ENCODE measurements at regions not wholly inside any gene's neighbourhood (a gene's known extent, or its start where the extent isn't known, plus 50 kb on each side); places are given as distances from the start of the nearest gene placed in this dataset.

GRCh38 chr11:92845390-92845789, 124.1 kb upstream of the MTNR1B start (continued):
- no peak for TF ChIP-seq ZBTB37 (CRISPR knock-in tag; IDR thresholded peaks at IDR 0.05)
- no peak for TF ChIP-seq KLF15 (CRISPR knock-in tag; IDR thresholded peaks at IDR 0.05; ENCODE audit: borderline replicate concordance)
- TF ChIP-seq POLR2AphosphoS5 (IDR thresholded peaks at IDR 0.05; ENCODE audit: low read depth, low read length), result no peak

DNA sequence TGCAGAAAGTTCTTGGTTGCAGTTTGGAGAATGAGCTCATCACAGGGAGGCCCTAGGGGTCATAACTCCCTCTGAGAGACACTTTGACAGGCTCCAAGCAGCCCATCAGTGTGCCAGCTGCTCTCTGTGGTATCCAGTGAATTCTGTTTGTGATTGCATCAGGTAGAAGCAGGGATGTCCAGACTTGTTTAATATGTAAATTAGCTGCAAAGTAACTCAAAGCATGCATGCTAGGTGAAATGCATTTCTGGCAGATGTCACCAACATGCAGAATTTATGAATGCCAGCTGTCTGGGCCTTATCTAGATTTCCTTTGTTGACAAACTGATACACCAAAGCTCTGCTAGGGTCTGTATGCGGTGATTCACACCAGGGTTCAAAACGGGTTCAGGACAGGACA, 123.6 kb upstream of the MTNR1B start:
- H3K4me2 ChIP-seq (ENCODE audit: low read depth, low read length), result no peak overlapping the region
- no peak overlapping the region for H2AFZ ChIP-seq (ENCODE audit: low read length)
- no peaks in the 10 kb centered on the region for H3K27me3 ChIP-seq (ENCODE audit: control insufficient read depth in 1 of 2, insufficient read depth in 2 of 2, low read length in 2 of 2)
- WGBS (ENCODE audit: low lambda C conversion rate), result 0% methylated on average over 1 of the region's 2 CpGs
- H3K9me3 ChIP-seq (ENCODE audit: low read length), result no peaks in the 10 kb centered on the region
- no peak overlapping the region for H3K9ac ChIP-seq (ENCODE audit: insufficient read depth, low read depth, low read length)
- H3K4me1 ChIP-seq (ENCODE audit: insufficient read depth, low read length), result peaks cover 6% of the 10 kb centered on the region; the same call in 1 of the 2 replicates
- in situ Hi-C loops (cut with HindIII; ENCODE audit: extremely low pct_ligation_motif_present, low pct_unique_long_range_greater_than_20kb), result no loop called here
- ATAC-seq, result no peak; the same call in 2 of the 3 replicates
- no peak overlapping the region for H3K4me3 ChIP-seq (replicated peaks in 1 of 3; ENCODE audit: insufficient read depth in 1 of 3, low read depth in 2 of 3, low read length in 3 of 3)
- H3K36me3 ChIP-seq (replicated peaks in 1 of 2; ENCODE audit: control insufficient read depth in 1 of 2, insufficient read depth in 2 of 2, low read length in 2 of 2), result no peaks in the 10 kb centered on the region
- DNase-seq (ENCODE audit: low spot score), result no peak
- CTCF ChIA-PET (ENCODE audit: low intra/inter-chr PET ratio, low total read pairs), result no interaction called here
- no peak overlapping the region for H3K27ac ChIP-seq (ENCODE audit: extremely low read length, insufficient read depth, low read length)
- H3K79me2 ChIP-seq (ENCODE audit: insufficient read depth, low read length), result no peaks in the 10 kb centered on the region
- H4K20me1 ChIP-seq (ENCODE audit: insufficient read depth, low read length), result no peaks in the 10 kb centered on the region
- FAIRE-seq, result no peak
- no TSS peak for BruUV-seq (replicated peaks)
- intact Hi-C loops (cut with micrococcal nuclease; ENCODE audit: unreplicated experiment), result no loop called here
- POLR2A ChIA-PET, result no interaction called here
- TF ChIP-seq ZZZ3 (CRISPR knock-in tag; IDR thresholded peaks at IDR 0.05; ENCODE audit: borderline replicate concordance), result no peak
- no peak for TF ChIP-seq FUBP1 (CRISPR knock-in tag; IDR thresholded peaks at IDR 0.05; ENCODE audit: borderline replicate concordance)
- TF ChIP-seq HOMEZ (CRISPR knock-in tag; IDR thresholded peaks at IDR 0.05; ENCODE audit: low read depth), result no peak
- TF ChIP-seq KMT2B (CRISPR knock-in tag; IDR thresholded peaks at IDR 0.05), result no peak
- no peak for TF ChIP-seq SAP130 (CRISPR knock-in tag; IDR thresholded peaks at IDR 0.05; ENCODE audit: low read depth)
- no peak for TF ChIP-seq ZNF746 (CRISPR knock-in tag; IDR thresholded peaks at IDR 0.05)
- TF ChIP-seq, protein P1, sequence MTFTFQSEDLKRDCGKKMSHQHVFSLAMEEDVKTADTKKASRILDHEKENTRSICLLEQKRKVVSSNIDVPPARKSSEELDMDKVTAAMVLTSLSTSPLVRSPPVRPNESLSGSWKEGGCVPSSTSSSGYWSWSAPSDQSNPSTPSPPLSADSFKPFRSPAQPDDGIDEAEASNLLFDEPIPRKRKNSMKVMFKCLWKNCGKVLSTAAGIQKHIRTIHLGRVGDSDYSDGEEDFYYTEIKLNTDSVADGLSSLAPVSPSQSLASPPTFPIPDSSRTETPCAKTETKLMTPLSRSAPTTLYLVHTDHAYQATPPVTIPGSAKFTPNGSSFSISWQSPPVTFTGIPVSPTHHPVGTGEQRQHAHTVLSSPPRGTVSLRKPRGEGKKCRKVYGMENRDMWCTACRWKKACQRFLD (CRISPR knock-in tag; IDR thresholded peaks at IDR 0.05; ENCODE audit: borderline replicate concordance), result no peak
- TF ChIP-seq LCORL (IDR thresholded peaks at IDR 0.05), result no peak
- TF ChIP-seq LCORL (CRISPR knock-in tag; IDR thresholded peaks at IDR 0.05), result no peak
- TF ChIP-seq ZSCAN5A (CRISPR knock-in tag; IDR thresholded peaks at IDR 0.05; ENCODE audit: borderline replicate concordance), result no peak
- TF ChIP-seq NRL (CRISPR knock-in tag; IDR thresholded peaks at IDR 0.05; ENCODE audit: borderline replicate concordance), result no peak
- no peak for TF ChIP-seq MLLT10 (CRISPR knock-in tag; IDR thresholded peaks at IDR 0.05)
- TF ChIP-seq, protein P2, sequence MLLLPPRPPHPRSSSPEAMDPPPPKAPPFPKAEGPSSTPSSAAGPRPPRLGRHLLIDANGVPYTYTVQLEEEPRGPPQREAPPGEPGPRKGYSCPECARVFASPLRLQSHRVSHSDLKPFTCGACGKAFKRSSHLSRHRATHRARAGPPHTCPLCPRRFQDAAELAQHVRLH (CRISPR knock-in tag; IDR thresholded peaks at IDR 0.05; ENCODE audit: borderline replicate concordance, low read depth), result no peak
